ENCODE measurements at regions not wholly inside any gene's neighbourhood (a gene's known extent, or its start where the extent isn't known, plus 50 kb on each side); places are given as distances from the start of the nearest gene placed in this dataset.

DNA sequence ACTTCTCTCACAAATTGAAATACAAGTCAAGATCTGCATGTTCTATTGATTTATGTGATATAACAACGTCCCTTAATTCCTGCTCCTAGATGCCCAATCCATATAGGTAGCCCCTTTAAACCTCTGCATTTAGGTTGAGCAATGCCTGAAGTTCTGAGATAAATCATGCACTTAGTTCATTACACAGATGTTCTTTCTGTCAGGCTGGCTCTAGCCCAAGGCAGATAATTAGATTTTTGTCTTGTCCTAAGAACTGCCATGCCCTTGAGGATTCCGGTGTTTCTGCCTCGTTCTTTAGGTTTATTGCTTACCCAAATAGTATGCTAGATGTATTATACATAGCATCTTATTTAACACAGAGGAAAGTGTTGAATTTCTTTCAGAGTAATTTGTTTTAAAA lies 143.1 kb downstream of the TRAM1L1 start:
- TF ChIP-seq, protein P1, sequence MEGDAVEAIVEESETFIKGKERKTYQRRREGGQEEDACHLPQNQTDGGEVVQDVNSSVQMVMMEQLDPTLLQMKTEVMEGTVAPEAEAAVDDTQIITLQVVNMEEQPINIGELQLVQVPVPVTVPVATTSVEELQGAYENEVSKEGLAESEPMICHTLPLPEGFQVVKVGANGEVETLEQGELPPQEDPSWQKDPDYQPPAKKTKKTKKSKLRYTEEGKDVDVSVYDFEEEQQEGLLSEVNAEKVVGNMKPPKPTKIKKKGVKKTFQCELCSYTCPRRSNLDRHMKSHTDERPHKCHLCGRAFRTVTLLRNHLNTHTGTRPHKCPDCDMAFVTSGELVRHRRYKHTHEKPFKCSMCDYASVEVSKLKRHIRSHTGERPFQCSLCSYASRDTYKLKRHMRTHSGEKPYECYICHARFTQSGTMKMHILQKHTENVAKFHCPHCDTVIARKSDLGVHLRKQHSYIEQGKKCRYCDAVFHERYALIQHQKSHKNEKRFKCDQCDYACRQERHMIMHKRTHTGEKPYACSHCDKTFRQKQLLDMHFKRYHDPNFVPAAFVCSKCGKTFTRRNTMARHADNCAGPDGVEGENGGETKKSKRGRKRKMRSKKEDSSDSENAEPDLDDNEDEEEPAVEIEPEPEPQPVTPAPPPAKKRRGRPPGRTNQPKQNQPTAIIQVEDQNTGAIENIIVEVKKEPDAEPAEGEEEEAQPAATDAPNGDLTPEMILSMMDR (IDR thresholded peaks at IDR 0.05) = no peak
- no peak for TF ChIP-seq POLR2AphosphoS5 (IDR thresholded peaks at IDR 0.05)
- no peak for TF ChIP-seq POLR2A (IDR thresholded peaks at IDR 0.05)
- TF ChIP-seq EP300 (IDR thresholded peaks at IDR 0.05) = no peak

All from suprapubic skin (tissue), 4 donors.